Vagina (tissue), 2 donors: ENCODE measurements at regions not wholly inside any gene's neighbourhood (a gene's known extent, or its start where the extent isn't known, plus 50 kb on each side); places are given as distances from the start of the nearest gene placed in this dataset.

Experiments used
- CTCF ChIP-seq, 3 experiments: fragments of 450-650 bp in 2 of 3; fragments of 200-600 bp in 1 of 3; sonication (generic) in 1 of 3; IDR thresholded peaks; one replicate each; pipeline ENCODE4 v1.5.1; 2017 to 2019; ENCODE audit warnings: antibody characterized with exemption in 3 of 3, mild to moderate bottlenecking in 2 of 3, moderate library complexity in 2 of 3
- POLR2A ChIP-seq, 2 donors: fragments of 450-650 bp; IDR thresholded peaks; one replicate each; pipeline ENCODE4 v1.6.1; 2017; ENCODE audit warnings: antibody characterized with exemption in 2 of 2, mild to moderate bottlenecking in 2 of 2, moderate library complexity in 2 of 2
- POLR2AphosphoS5 ChIP-seq, 2 donors: sonication (generic); formaldehyde crosslinking; IDR thresholded peaks; one replicate each; pipeline ENCODE4 v1.9.0; 2017; ENCODE audit warnings: antibody characterized with exemption in 2 of 2, mild to moderate bottlenecking in 2 of 2, low read depth in 1 of 2; ENCODE audit not compliant: insufficient read depth in 1 of 2

- no peak for TF ChIP-seq POLR2A (IDR thresholded peaks at IDR 0.05)
- no peak for TF ChIP-seq CTCF (IDR thresholded peaks at IDR 0.05)
- TF ChIP-seq POLR2AphosphoS5 (IDR thresholded peaks at IDR 0.05; ENCODE audit: insufficient read depth in 1 of 2, low read depth in 1 of 2), result no peak
Observed at GRCh38 chr20:43323592-43323991, 133.9 kb upstream of the PTPRT start.
